A549 (cell line): ENCODE measurements at regions not wholly inside any gene's neighbourhood (a gene's known extent, or its start where the extent isn't known, plus 50 kb on each side); places are given as distances from the start of the nearest gene placed in this dataset.

ENCODE experiments used
- ATAC-seq, 2 experiments: fragments of 200-7000 bp in 1 of 2; fragments of >200 bp in 1 of 2; cut with Nextera tagmentation in 1 of 2; cut with Tn5 transposase in 1 of 2; 3 replicates each; pipeline versions ENCODE4 v1.8.0 to v1.9.1; 2018 to 2020; ENCODE audit warnings: mild to moderate bottlenecking in 1 of 2, moderate library complexity in 1 of 2
- CTCF ChIA-PET: fragments of 300-600 bp; sonication (Branson Sonifier 250); formaldehyde crosslinking; extraction: SDS; loops from one replicate; lab custom pipeline; 2021; ENCODE audit warnings: antibody characterized with exemption, inconsistent platforms; lab: Yijun Ruan, JAX
- POLR2A ChIA-PET: fragments of 350-600 bp; formaldehyde crosslinking; extraction: SDS; loops from one replicate; lab custom pipeline; 2021; ENCODE audit warnings: antibody characterized with exemption, inconsistent platforms; lab: Yijun Ruan, JAX
- DNase-seq, 2 experiments: peaks; one replicate each; pipeline versions ENCODE4 v3.0.0 to v3.0.0-alpha.2; 2011 to 2016; ENCODE audit warnings: low read depth in 1 of 2, low spot score in 1 of 2
- FAIRE-seq: peaks from 2 replicates; lab custom pipeline; 2011; peaks lifted over from hg19 to GRCh38; lab: Jason Lieb, UNC
- H3K27ac ChIP-seq, 2 experiments: fragments of >200 bp; sonication (Bioruptor Twin); formaldehyde crosslinking; 3 replicates each; pipeline ENCODE4 v1.5.1; 2016 to 2017
- H3K4me1 ChIP-seq: fragments of >200 bp; sonication (Bioruptor Twin); formaldehyde crosslinking; 3 replicates; pipeline ENCODE4 v1.6.1; 2016
- H3K4me2 ChIP-seq: fragments of >200 bp; sonication (Bioruptor Twin); formaldehyde crosslinking; 3 replicates; pipeline ENCODE4 v1.6.1; 2016
- H3K4me3 ChIP-seq: fragments of >200 bp; sonication (Bioruptor Twin); formaldehyde crosslinking; 3 replicates; pipeline ENCODE4 v1.5.1; 2016
- H3K9me3 ChIP-seq: fragments of >200 bp; sonication (Bioruptor Twin); formaldehyde crosslinking; 3 replicates; pipeline ENCODE4 v1.6.1; 2016
- BHLHE40 ChIP-seq: IDR thresholded peaks from 2 replicates; pipeline ENCODE4 v1.6.1; 2012; ENCODE audit warnings: low read depth, low read length, inconsistent platforms
- CHD2 ChIP-seq: fragments of 150-350 bp; IDR thresholded peaks from 2 replicates; pipeline ENCODE4 v1.6.1; 2014; ENCODE audit warnings: low read length; ENCODE audit not compliant: partially characterized antibody
- CHD4 ChIP-seq: fragments of 200-600 bp; sonication (generic); IDR thresholded peaks from 2 replicates; pipeline ENCODE4 v1.6.1; 2016; ENCODE audit warnings: antibody characterized with exemption, mild to moderate bottlenecking, borderline replicate concordance
- ESRRA ChIP-seq: fragments of 150-350 bp; IDR thresholded peaks from 2 replicates; pipeline ENCODE4 v1.6.1; 2014; ENCODE audit warnings: mild to moderate bottlenecking, low read length, borderline replicate concordance
- GATA3 ChIP-seq: IDR thresholded peaks from 2 replicates; pipeline ENCODE4 v1.6.1; 2012; ENCODE audit warnings: borderline replicate concordance
- HDAC2 ChIP-seq: fragments of 200-600 bp; sonication (generic); IDR thresholded peaks from 2 replicates; pipeline ENCODE4 v1.6.1; 2016
- HOXA7 ChIP-seq: fragments of 250-450 bp; sonication (Bioruptor Pico); IDR thresholded peaks from 2 replicates; pipeline ENCODE4 v1.5.0; 2020; ENCODE audit warnings: mild to moderate bottlenecking, moderate library complexity
- JUN ChIP-seq, 2 experiments: fragments of >200 bp; sonication (Bioruptor Twin); formaldehyde crosslinking; IDR thresholded peaks; 2 replicates in 1 of 2; 3 replicates in 1 of 2; pipeline ENCODE4 v1.6.1; 2016 to 2017
- JUNB ChIP-seq: fragments of >200 bp; sonication (Bioruptor Twin); formaldehyde crosslinking; IDR thresholded peaks from 2 replicates; pipeline ENCODE4 v1.6.1; 2016
- MAFK ChIP-seq: fragments of 450-650 bp; IDR thresholded peaks from 2 replicates; pipeline ENCODE4 v1.6.1; 2014; ENCODE audit not compliant: partially characterized antibody
- PHF8 ChIP-seq: fragments of 200-600 bp; sonication (generic); IDR thresholded peaks from 2 replicates; pipeline ENCODE4 v1.6.1; 2016; ENCODE audit warnings: low read depth, mild to moderate bottlenecking, antibody characterized with exemption, moderate library complexity, borderline replicate concordance
- POLR2A ChIP-seq: IDR thresholded peaks from 2 replicates; pipeline ENCODE4 v1.6.1; 2012; ENCODE audit warnings: mild to moderate bottlenecking, low read length
- RFX5 ChIP-seq: fragments of 450-650 bp; IDR thresholded peaks from 2 replicates; pipeline ENCODE4 v1.7.1; 2014; ENCODE audit warnings: antibody characterized with exemption, mild to moderate bottlenecking, moderate library complexity
- SMC3 ChIP-seq: fragments of >200 bp; sonication (Bioruptor Twin); formaldehyde crosslinking; IDR thresholded peaks from 3 replicates; pipeline ENCODE4 v1.6.1; 2018; ENCODE audit warnings: inconsistent platforms
- TFCP2L1 ChIP-seq: fragments of 250-450 bp; sonication (Bioruptor Pico); IDR thresholded peaks from 2 replicates; pipeline ENCODE4 v1.5.0; 2021; ENCODE audit warnings: mild to moderate bottlenecking
- TP53 ChIP-seq: fragments of 250-450 bp; sonication (Bioruptor Pico); IDR thresholded peaks from 2 replicates; pipeline ENCODE4 v1.5.0; 2021; ENCODE audit warnings: mild to moderate bottlenecking, moderate library complexity
- ZFP36 ChIP-seq: fragments of 450-650 bp; IDR thresholded peaks from 2 replicates; pipeline ENCODE4 v1.6.1; 2014; ENCODE audit warnings: borderline replicate concordance; ENCODE audit not compliant: partially characterized antibody
- ZNF302 ChIP-seq: fragments of 250-450 bp; sonication (Bioruptor Pico); IDR thresholded peaks from 2 replicates; pipeline ENCODE4 v1.9.0; 2021; ENCODE audit warnings: inconsistent platforms, mild to moderate bottlenecking, moderate library complexity
- ZSCAN20 ChIP-seq: fragments of 250-450 bp; sonication (Bioruptor Pico); IDR thresholded peaks from 2 replicates; pipeline ENCODE4 v1.8.0; 2022; ENCODE audit warnings: mild to moderate bottlenecking, moderate library complexity
- WGBS: methylation state at CpG from one replicate; pipeline ENCODE4 v1.1.6; 2017; ENCODE audit errors: missing lambda C conversion rate; 5-methylcytosine and 5-hydroxymethylcytosine counted together
- TF ChIP-seq, protein P1 (sequence below): fragments of 150-350 bp; IDR thresholded peaks from 2 replicates; pipeline ENCODE4 v1.6.1; 2014; ENCODE audit warnings: low read depth, mild to moderate bottlenecking, low read length
- TF ChIP-seq, protein P2 (sequence below): fragments of >200 bp; sonication (Bioruptor Twin); formaldehyde crosslinking; IDR thresholded peaks from 2 replicates; pipeline ENCODE4 v1.6.1; 2016
- TF ChIP-seq, protein P3 (sequence below): IDR thresholded peaks from 2 replicates; pipeline ENCODE4 v1.6.1; 2012
- TF ChIP-seq, protein P4 (sequence below): fragments of 200-600 bp; sonication (generic); IDR thresholded peaks from 2 replicates; pipeline ENCODE4 v1.6.1; 2016; ENCODE audit warnings: antibody characterized with exemption, mild to moderate bottlenecking, moderate library complexity
- TF ChIP-seq, protein P5 (sequence below): fragments of >200 bp; sonication (Bioruptor Twin); formaldehyde crosslinking; IDR thresholded peaks from 3 replicates; pipeline ENCODE4 v1.6.1; 2016
- TF ChIP-seq, protein P6 (sequence below): IDR thresholded peaks from 2 replicates; pipeline ENCODE4 v1.6.1; 2012

DNA sequence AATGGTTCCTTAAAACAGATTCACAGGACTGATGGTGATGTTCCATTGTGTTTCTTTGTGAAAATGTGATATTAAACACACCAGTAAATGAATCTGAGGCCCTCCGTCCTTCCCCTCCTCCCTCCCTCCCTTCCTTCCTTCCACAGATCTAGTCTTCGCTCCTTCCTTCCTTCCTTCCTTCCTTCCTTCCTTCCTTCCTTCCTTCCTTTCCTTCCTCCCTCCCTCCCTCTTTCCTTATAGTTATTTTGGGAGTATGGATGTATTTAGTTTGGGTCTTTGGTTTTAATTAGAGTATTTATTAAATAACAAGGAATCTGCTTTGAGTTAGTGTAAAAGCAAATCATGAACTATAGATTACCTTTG is 410.8 kb downstream of the PCNX1 start:
- POLR2A ChIA-PET = no interaction called here
- CTCF ChIA-PET = no interaction called here
- 77% methylated on average over 2 of the region's 2 CpGs for WGBS

DNA sequence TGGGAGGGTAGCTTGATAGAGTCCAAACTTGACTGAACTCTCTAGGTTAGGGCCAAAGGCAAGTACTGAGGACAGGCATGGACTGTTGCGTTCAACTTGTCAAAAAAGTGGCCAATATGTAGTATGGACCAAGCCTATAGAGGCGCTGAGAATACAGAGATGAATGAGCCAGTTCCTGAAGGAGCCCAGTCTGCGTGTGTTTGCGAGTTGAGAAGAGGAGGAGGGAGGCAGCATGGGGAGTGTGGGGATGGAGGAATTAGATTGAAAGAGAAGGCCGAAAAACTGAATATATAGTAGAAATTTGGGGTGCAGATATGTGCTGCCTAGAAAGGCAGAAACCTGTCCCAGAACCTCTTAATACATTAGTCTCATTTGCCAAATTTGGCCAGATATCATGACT is 412.4 kb downstream of the PCNX1 start:
- peaks cover 13% of the 10 kb centered on the region for H3K4me1 ChIP-seq
- WGBS = 41% methylated on average over 5 of the region's 5 CpGs
- H3K27ac ChIP-seq = peak overlapping the region; percentile 87 to 96
- ATAC-seq (peak; percentile 39 to 41; a peak in 5 of 6 replicates), FAIRE-seq (no peak), DNase-seq (peak; percentile 13 to 33)
- peak overlapping the region; percentile 68 for H3K4me3 ChIP-seq
- H3K9me3 ChIP-seq = no peaks in the 10 kb centered on the region
- TF ChIP-seq BHLHE40 = no peak
- no peak for TF ChIP-seq ZNF302
- TF ChIP-seq GATA3 = no peak
- peak overlapping the region; percentile 65 for H3K4me2 ChIP-seq
- ChIA-PET POLR2A (no interaction called here), CTCF (interaction anchor here (2.2 kb wide), 1 partner anchor 433 kb away, joined by 9 read pairs; no protein-coding TSS in a partner anchor)

More for the DNA sequence above, 410.8 kb downstream of the PCNX1 start:
- H3K4me1 ChIP-seq = peaks cover 13% of the 10 kb centered on the region
- no peak for FAIRE-seq
- no peak overlapping the region for H3K27ac ChIP-seq
- TF ChIP-seq, protein P1, sequence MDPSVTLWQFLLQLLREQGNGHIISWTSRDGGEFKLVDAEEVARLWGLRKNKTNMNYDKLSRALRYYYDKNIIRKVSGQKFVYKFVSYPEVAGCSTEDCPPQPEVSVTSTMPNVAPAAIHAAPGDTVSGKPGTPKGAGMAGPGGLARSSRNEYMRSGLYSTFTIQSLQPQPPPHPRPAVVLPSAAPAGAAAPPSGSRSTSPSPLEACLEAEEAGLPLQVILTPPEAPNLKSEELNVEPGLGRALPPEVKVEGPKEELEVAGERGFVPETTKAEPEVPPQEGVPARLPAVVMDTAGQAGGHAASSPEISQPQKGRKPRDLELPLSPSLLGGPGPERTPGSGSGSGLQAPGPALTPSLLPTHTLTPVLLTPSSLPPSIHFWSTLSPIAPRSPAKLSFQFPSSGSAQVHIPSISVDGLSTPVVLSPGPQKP = no peak
- TF ChIP-seq, protein P2, sequence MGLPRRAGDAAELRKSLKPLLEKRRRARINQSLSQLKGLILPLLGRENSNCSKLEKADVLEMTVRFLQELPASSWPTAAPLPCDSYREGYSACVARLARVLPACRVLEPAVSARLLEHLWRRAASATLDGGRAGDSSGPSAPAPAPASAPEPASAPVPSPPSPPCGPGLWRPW = no peak
- TF ChIP-seq POLR2A = no peak
- no peak for TF ChIP-seq CHD4
- TF ChIP-seq ZSCAN20 = no peak
- no peak for TF ChIP-seq HDAC2
- no peak for TF ChIP-seq JUNB
- no peak for TF ChIP-seq TP53 (CRISPR knock-in tag)
- no peak for TF ChIP-seq MAFK
- no peak for TF ChIP-seq BHLHE40
- no peak for TF ChIP-seq GATA3
- no peak for TF ChIP-seq ESRRA
- no peak for TF ChIP-seq HOXA7 (CRISPR knock-in tag)
- no peak for TF ChIP-seq SMC3
- no peak for TF ChIP-seq JUN (IDR thresholded peaks at IDR 0.05)
- H3K4me3 ChIP-seq = no peak overlapping the region
- H3K9me3 ChIP-seq = no peaks in the 10 kb centered on the region
- no peak for DNase-seq
- H3K4me2 ChIP-seq = no peak overlapping the region
- ATAC-seq = no peak

DNA sequence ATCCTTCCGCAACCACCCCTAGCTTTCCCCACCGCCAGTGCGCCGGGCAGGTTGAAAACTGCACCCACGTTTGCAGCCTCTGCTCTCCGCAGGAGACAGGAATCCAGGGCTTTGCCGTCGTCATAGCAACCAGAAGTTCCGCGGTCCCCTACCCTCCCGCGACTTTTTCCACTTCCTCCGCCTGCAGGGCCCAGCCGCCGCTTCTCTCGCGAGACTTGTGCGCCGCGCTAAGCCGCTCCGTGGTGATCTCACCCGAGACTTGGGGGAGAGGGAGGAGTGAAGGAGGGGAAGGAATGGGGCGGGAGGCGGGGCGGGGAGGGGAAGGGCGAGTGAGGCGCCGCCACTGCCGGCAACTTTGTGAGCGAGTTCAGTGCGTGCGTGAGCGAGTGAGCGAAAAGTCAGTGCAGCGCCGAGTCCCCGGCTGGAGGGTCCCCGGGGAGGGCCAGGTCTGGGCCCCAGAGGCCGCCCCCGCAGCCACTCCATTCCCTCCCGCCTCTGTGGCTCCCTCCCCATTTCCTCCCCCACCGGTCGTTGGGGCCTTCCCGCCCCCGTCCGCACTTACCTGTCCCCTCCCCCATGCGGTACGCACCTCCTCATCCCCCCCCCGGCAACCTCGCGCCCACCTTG is 413.0 kb downstream of the PCNX1 start, which contains the start of gene SIPA1L1:
Gene SIPA1L1, plus strand, starts transcription at position 370 of the 627 bp plus-strand sequence.
- no peaks in the 10 kb centered on the region for H3K9me3 ChIP-seq
- CTCF ChIA-PET = interaction anchor here (1.7 to 2.2 kb wide), 2 partner anchors 154 to 432 kb away, joined by 3 to 9 read pairs; no protein-coding TSS in a partner anchor
- no peak for FAIRE-seq
- under 1% methylated on average over 33 of the region's 52 CpGs for WGBS
- H3K27ac ChIP-seq = peak within 1 kb of the TSS; percentile 87 to 96
- peaks cover 13% of the 10 kb centered on the region for H3K4me1 ChIP-seq
- H3K4me3 ChIP-seq = peak within 1 kb of the TSS; percentile 68
- TF ChIP-seq, protein P3, sequence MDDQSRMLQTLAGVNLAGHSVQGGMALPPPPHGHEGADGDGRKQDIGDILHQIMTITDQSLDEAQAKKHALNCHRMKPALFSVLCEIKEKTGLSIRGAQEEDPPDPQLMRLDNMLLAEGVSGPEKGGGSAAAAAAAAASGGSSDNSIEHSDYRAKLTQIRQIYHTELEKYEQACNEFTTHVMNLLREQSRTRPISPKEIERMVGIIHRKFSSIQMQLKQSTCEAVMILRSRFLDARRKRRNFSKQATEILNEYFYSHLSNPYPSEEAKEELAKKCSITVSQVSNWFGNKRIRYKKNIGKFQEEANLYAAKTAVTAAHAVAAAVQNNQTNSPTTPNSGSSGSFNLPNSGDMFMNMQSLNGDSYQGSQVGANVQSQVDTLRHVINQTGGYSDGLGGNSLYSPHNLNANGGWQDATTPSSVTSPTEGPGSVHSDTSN = 0 out of 2 replicates have a peak, but pooled peaks have one; percentile 47
- TF ChIP-seq GATA3 (peak; percentile 48; the same call in 1 of the 2 replicates), TFCP2L1 (no peak), PHF8 (peak; percentile 46; the same call in 1 of the 2 replicates), ZFP36 (no peak), MAFK (no peak), RFX5 (0 out of 2 replicates have a peak, but pooled peaks have one; percentile 55), JUN (IDR thresholded peaks at IDR 0.05) (peak in 1 of 2 experiments; percentile 89; a peak in 3 of 5 replicates), POLR2A (peak; percentile 85), CHD2 (peak; percentile 95)
- TF ChIP-seq, protein P4, sequence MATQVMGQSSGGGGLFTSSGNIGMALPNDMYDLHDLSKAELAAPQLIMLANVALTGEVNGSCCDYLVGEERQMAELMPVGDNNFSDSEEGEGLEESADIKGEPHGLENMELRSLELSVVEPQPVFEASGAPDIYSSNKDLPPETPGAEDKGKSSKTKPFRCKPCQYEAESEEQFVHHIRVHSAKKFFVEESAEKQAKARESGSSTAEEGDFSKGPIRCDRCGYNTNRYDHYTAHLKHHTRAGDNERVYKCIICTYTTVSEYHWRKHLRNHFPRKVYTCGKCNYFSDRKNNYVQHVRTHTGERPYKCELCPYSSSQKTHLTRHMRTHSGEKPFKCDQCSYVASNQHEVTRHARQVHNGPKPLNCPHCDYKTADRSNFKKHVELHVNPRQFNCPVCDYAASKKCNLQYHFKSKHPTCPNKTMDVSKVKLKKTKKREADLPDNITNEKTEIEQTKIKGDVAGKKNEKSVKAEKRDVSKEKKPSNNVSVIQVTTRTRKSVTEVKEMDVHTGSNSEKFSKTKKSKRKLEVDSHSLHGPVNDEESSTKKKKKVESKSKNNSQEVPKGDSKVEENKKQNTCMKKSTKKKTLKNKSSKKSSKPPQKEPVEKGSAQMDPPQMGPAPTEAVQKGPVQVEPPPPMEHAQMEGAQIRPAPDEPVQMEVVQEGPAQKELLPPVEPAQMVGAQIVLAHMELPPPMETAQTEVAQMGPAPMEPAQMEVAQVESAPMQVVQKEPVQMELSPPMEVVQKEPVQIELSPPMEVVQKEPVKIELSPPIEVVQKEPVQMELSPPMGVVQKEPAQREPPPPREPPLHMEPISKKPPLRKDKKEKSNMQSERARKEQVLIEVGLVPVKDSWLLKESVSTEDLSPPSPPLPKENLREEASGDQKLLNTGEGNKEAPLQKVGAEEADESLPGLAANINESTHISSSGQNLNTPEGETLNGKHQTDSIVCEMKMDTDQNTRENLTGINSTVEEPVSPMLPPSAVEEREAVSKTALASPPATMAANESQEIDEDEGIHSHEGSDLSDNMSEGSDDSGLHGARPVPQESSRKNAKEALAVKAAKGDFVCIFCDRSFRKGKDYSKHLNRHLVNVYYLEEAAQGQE = peak; percentile 92
- TF ChIP-seq, protein P5, sequence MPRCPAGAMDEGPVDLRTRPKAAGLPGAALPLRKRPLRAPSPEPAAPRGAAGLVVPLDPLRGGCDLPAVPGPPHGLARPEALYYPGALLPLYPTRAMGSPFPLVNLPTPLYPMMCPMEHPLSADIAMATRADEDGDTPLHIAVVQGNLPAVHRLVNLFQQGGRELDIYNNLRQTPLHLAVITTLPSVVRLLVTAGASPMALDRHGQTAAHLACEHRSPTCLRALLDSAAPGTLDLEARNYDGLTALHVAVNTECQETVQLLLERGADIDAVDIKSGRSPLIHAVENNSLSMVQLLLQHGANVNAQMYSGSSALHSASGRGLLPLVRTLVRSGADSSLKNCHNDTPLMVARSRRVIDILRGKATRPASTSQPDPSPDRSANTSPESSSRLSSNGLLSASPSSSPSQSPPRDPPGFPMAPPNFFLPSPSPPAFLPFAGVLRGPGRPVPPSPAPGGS = peak; percentile 76; the same call in 1 of the 3 replicates
- TF ChIP-seq, protein P6, sequence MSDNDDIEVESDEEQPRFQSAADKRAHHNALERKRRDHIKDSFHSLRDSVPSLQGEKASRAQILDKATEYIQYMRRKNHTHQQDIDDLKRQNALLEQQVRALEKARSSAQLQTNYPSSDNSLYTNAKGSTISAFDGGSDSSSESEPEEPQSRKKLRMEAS = peak; percentile 54
- TF ChIP-seq, all 56 proteins: peak for 10
- ATAC-seq (peak; percentile 86 to 95), DNase-seq (peak; percentile 93 to 98)
- POLR2A ChIA-PET = no interaction called here
- peak within 1 kb of the TSS; percentile 89 for H3K4me2 ChIP-seq
